Glutamatergic neuron (in vitro differentiated cells): ENCODE measurements at regions not wholly inside any gene's neighbourhood (a gene's known extent, or its start where the extent isn't known, plus 50 kb on each side); places are given as distances from the start of the nearest gene placed in this dataset.

Experiments
- DNase-seq: peaks from one replicate; pipeline ENCODE4 v3.0.0; 2022
- H3K27ac Mint-ChIP-seq: one replicate; pipeline ENCODE4 v1.8.0; 2020; ENCODE audit warnings: mild to moderate bottlenecking, mixed read lengths, inconsistent platforms; ENCODE audit not compliant: unreplicated experiment
- H3K27me3 Mint-ChIP-seq: one replicate; pipeline ENCODE4 v1.8.0; 2020; ENCODE audit warnings: mild to moderate bottlenecking, moderate library complexity, mixed read lengths, inconsistent platforms; ENCODE audit not compliant: unreplicated experiment
- H3K36me3 Mint-ChIP-seq: one replicate; pipeline ENCODE4 v1.8.0; 2020; ENCODE audit warnings: mild to moderate bottlenecking, mixed read lengths, inconsistent platforms; ENCODE audit not compliant: unreplicated experiment
- H3K4me1 Mint-ChIP-seq: one replicate; pipeline ENCODE4 v1.8.0; 2020; ENCODE audit warnings: mild to moderate bottlenecking, low read depth, mixed read lengths, inconsistent platforms; ENCODE audit not compliant: unreplicated experiment
- H3K4me3 Mint-ChIP-seq: one replicate; pipeline ENCODE4 v1.8.0; 2020; ENCODE audit warnings: mild to moderate bottlenecking, mixed read lengths, inconsistent platforms; ENCODE audit not compliant: unreplicated experiment
- H3K9me3 Mint-ChIP-seq: one replicate; pipeline ENCODE4 v1.8.0; 2020; ENCODE audit warnings: mild to moderate bottlenecking, moderate library complexity, mixed read lengths, inconsistent platforms; ENCODE audit not compliant: unreplicated experiment
- CTCF ChIP-seq: fragments of 200-600 bp; sonication (generic); IDR thresholded peaks from one replicate; pipeline ENCODE4 v1.5.0; 2021; ENCODE audit not compliant: partially characterized antibody, unreplicated experiment

- no peaks in the 10 kb centered on the region for H3K36me3 Mint-ChIP-seq
- H3K4me1 Mint-ChIP-seq: no peaks in the 10 kb centered on the region
- TF ChIP-seq CTCF: no peak
- H3K4me3 Mint-ChIP-seq: no peak overlapping the region
- no peaks in the 10 kb centered on the region for H3K27me3 Mint-ChIP-seq
- H3K27ac Mint-ChIP-seq: no peak overlapping the region
- no peaks in the 10 kb centered on the region for H3K9me3 Mint-ChIP-seq
- DNase-seq: no peak
Measured at GRCh38 chr13:63195726-63196125, 1780.1 kb upstream of the PCDH20 start.

- Mint-ChIP-seq H3K4me3 (no peak overlapping the region), H3K9me3 (no peaks in the 10 kb centered on the region), H3K27me3 (no peaks in the 10 kb centered on the region), H3K4me1 (no peaks in the 10 kb centered on the region), H3K27ac (no peak overlapping the region), H3K36me3 (no peaks in the 10 kb centered on the region)
- no peak for DNase-seq
- TF ChIP-seq CTCF: no peak
Measured at GRCh38 chr13:63190742-63191141, 1775.1 kb upstream of the PCDH20 start.

GRCh38 chr13:63190219-63190618 lies 1774.6 kb upstream of the PCDH20 start:
- Mint-ChIP-seq H3K4me1 (no peaks in the 10 kb centered on the region), H3K9me3 (no peaks in the 10 kb centered on the region), H3K27ac (no peak overlapping the region), H3K36me3 (no peaks in the 10 kb centered on the region), H3K4me3 (no peak overlapping the region), H3K27me3 (no peaks in the 10 kb centered on the region)
- TF ChIP-seq CTCF: no peak
- no peak for DNase-seq

- no peaks in the 10 kb centered on the region for H3K9me3 Mint-ChIP-seq
- H3K4me3 Mint-ChIP-seq: no peak overlapping the region
- no peak for DNase-seq
- H3K27ac Mint-ChIP-seq: no peak overlapping the region
- peaks cover under 1% of the 10 kb centered on the region for H3K4me1 Mint-ChIP-seq
- H3K36me3 Mint-ChIP-seq: no peaks in the 10 kb centered on the region
- no peaks in the 10 kb centered on the region for H3K27me3 Mint-ChIP-seq
- no peak for TF ChIP-seq CTCF
Measured at GRCh38 chr13:63189712-63190111, 1774.1 kb upstream of the PCDH20 start.

GRCh38 chr13:63184693-63185092 lies 1769.0 kb upstream of the PCDH20 start:
- Mint-ChIP-seq H3K27ac (no peak overlapping the region), H3K9me3 (no peaks in the 10 kb centered on the region)
- no peak for DNase-seq

More at GRCh38 chr13:63184693-63185092, 1769.0 kb upstream of the PCDH20 start:
- TF ChIP-seq CTCF: no peak
- no peak overlapping the region for H3K4me3 Mint-ChIP-seq
- H3K4me1 Mint-ChIP-seq: peaks cover 2% of the 10 kb centered on the region
- peaks cover 4% of the 10 kb centered on the region for H3K36me3 Mint-ChIP-seq
- H3K27me3 Mint-ChIP-seq: no peaks in the 10 kb centered on the region
